Erythroblast (primary cell): ENCODE measurements at regions not wholly inside any gene's neighbourhood (a gene's known extent, or its start where the extent isn't known, plus 50 kb on each side); places are given as distances from the start of the nearest gene placed in this dataset.

Experiments
- GATA1 ChIP-seq: IDR thresholded peaks from 2 replicates; pipeline ENCODE4 v1.6.1; 2011; ENCODE audit warnings: low read depth, mild to moderate bottlenecking, control low read depth, low read length, moderate library complexity
- POLR2A ChIP-seq: IDR thresholded peaks from 2 replicates; pipeline ENCODE4 v1.6.1; 2011; ENCODE audit warnings: mild to moderate bottlenecking, low read length

DNA sequence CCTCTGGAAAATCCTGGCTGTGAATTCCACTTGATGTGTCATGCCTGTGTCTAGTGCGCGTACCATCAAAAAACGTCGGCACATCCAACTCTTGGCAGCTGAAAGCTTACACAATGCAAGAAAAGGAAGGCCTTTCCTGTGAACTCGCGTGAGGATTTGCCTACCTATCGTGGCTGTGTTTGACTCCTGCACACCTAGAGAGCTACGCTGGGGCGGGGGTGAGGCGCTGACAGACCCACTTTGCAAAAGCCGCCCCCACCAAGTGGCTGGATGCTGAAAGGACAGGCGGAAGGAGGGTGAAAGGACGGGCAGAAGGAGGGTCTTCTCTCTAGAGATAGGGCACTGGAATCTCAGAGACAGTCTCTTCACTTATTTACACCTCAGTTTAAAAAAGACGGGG lies 270.1 kb downstream of the EIPR1 start:
- TF ChIP-seq POLR2A: no peak
- TF ChIP-seq GATA1: no peak
